ENCODE measurements at regions not wholly inside any gene's neighbourhood (a gene's known extent, or its start where the extent isn't known, plus 50 kb on each side); places are given as distances from the start of the nearest gene placed in this dataset.

DNA sequence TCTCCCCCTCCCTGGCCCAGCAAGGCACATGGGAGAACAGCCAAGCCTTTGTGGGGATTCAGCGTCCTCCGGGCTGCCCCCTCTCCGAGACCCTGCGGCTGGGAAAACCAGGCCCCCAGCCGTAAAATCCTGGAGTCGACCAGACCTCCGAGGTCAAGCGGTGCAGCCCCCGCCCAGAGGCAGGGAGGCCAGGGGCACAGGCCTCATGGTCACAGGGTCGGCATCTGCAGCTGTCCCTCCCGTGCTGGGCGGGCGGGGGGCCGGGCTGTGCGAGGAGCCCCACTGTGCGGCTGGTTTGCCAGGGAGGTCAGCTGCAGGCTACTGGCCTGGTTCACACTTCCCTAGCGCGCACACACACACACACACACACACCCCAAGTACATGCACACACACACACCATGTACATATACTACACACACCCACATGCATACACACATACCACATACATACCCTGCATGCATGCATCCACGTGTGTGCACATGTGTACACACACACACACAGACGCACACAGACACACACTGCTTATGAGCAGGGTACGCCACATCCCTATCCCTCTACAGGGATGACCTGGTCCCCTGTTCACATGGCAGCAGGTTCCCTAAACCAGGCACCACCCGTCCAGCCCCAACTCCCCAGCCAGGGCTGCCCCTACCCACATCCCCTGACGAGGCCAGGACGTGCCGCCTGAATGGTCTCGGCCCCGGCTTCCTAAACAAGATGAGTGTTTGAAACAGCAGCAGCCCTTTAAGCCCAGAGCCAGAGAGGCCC, 108.9 kb upstream of the CIBAR2 start:
- TF ChIP-seq, protein P1, sequence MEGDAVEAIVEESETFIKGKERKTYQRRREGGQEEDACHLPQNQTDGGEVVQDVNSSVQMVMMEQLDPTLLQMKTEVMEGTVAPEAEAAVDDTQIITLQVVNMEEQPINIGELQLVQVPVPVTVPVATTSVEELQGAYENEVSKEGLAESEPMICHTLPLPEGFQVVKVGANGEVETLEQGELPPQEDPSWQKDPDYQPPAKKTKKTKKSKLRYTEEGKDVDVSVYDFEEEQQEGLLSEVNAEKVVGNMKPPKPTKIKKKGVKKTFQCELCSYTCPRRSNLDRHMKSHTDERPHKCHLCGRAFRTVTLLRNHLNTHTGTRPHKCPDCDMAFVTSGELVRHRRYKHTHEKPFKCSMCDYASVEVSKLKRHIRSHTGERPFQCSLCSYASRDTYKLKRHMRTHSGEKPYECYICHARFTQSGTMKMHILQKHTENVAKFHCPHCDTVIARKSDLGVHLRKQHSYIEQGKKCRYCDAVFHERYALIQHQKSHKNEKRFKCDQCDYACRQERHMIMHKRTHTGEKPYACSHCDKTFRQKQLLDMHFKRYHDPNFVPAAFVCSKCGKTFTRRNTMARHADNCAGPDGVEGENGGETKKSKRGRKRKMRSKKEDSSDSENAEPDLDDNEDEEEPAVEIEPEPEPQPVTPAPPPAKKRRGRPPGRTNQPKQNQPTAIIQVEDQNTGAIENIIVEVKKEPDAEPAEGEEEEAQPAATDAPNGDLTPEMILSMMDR (IDR thresholded peaks at IDR 0.05) = no peak
- TF ChIP-seq POLR2A (IDR thresholded peaks at IDR 0.05) = no peak

Data from uterus (tissue), 2 donors.